Tibial artery (tissue), 4 donors: ENCODE measurements at regions not wholly inside any gene's neighbourhood (a gene's known extent, or its start where the extent isn't known, plus 50 kb on each side); places are given as distances from the start of the nearest gene placed in this dataset.

Experiments
- DNase-seq, 2 donors: peaks; one replicate each; pipeline ENCODE4 v3.0.0-alpha.2; 2019
- H3K27ac ChIP-seq, 2 donors: fragments of 200-600 bp; sonication (generic) in 1 of 2; 1 replicate in 1 of 2; 2 replicates in 1 of 2; pipeline ENCODE4 v1.5.1; 2018 to 2019; ENCODE audit warnings: mild to moderate bottlenecking in 1 of 2
- H3K27me3 ChIP-seq, 2 donors: fragments of 200-600 bp; sonication (generic) in 1 of 2; one replicate each; pipeline versions ENCODE4 v1.5.1 to v1.6.0; 2016 to 2019
- H3K36me3 ChIP-seq, 3 donors: fragments of 200-600 bp; sonication (generic) in 2 of 3; one replicate each; pipeline ENCODE4 v1.5.1; 2016 to 2019; ENCODE audit warnings: mild to moderate bottlenecking in 2 of 3
- H3K4me1 ChIP-seq, 4 donors: fragments of 200-600 bp; sonication (generic) in 2 of 4; 1 replicate in 3 of 4; 2 replicates in 1 of 4; pipeline ENCODE4 v1.5.1; 2016 to 2019
- H3K4me3 ChIP-seq, 2 donors: fragments of 200-600 bp; sonication (generic) in 1 of 2; 1 replicate in 1 of 2; 2 replicates in 1 of 2; pipeline ENCODE4 v1.5.1; 2018 to 2019; ENCODE audit warnings: mild to moderate bottlenecking in 2 of 2
- H3K9me3 ChIP-seq, 3 donors: fragments of 200-600 bp; sonication (generic) in 1 of 3; one replicate each; pipeline ENCODE4 v1.5.1; 2016 to 2019
- CTCF ChIP-seq, 2 experiments: fragments of 200-600 bp in 1 of 2; fragments of 450-650 bp in 1 of 2; IDR thresholded peaks; one replicate each; pipeline ENCODE4 v1.5.1; 2017 to 2019; ENCODE audit warnings: antibody characterized with exemption in 2 of 2, mild to moderate bottlenecking in 1 of 2, moderate library complexity in 1 of 2
- intact Hi-C: fragments of 100-400 bp; cut with DNase I; formaldehyde crosslinking; loops from one replicate; pipeline ENCODE4 v1.15.0; 2023; ENCODE audit warnings: low total_unique reads

- intact Hi-C loops: no loop called here
- H3K4me1 ChIP-seq: no peaks in the 10 kb centered on the region
- H3K27me3 ChIP-seq: no peaks in the 10 kb centered on the region
- H3K4me3 ChIP-seq: no peak overlapping the region
- no peaks in the 10 kb centered on the region for H3K36me3 ChIP-seq
- no peak for DNase-seq
- no peak overlapping the region for H3K27ac ChIP-seq
- no peak for TF ChIP-seq CTCF (IDR thresholded peaks at IDR 0.05)
- H3K9me3 ChIP-seq: no peaks in the 10 kb centered on the region
These were observed 170.0 kb upstream of the TSHZ3 start for GRCh38 chr19:31519256-31519655.

DNA sequence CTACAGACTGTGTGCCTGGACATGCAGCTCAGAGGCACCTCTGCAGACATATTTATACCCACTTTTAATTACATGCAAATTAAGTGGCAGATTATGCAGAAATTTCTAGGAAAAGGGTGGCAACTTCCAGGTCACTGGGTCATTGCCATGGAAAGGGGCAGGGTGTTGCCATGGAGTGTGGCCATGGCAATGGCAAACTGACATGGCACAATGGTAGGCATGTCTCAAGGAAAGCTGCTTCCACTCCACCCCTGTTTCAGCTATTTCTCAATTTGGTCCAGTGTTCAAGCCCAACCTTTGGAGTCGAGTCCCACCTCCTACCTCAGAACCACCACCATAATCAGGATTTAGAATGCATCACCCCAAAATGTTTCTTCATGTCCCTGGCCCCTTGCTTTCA is 170.7 kb upstream of the TSHZ3 start:
- DNase-seq: no peak
- intact Hi-C loops: no loop called here
- no peaks in the 10 kb centered on the region for H3K27me3 ChIP-seq
- H3K4me1 ChIP-seq: no peaks in the 10 kb centered on the region
- no peak overlapping the region for H3K27ac ChIP-seq
- no peaks in the 10 kb centered on the region for H3K9me3 ChIP-seq
- no peak for TF ChIP-seq CTCF (IDR thresholded peaks at IDR 0.05)
- H3K4me3 ChIP-seq: no peak overlapping the region
- no peaks in the 10 kb centered on the region for H3K36me3 ChIP-seq

DNA sequence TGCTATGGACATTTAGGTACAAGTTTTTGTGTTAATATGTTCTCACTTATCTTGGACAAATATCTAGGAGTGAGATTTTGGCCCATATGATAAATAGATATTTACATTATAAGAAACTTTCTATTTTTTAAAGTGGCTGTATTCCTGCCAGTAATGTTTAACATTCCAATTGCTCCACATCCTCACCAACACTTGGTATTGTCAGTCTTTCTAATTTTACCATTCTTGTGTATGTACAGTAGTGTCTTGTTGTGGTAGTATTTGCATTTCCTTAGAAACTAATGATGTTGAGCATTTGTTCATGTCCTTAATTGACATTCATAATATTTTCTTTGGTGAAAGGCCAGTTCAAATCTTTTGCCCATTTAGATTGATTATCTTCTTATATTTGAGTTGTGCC is 171.4 kb upstream of the TSHZ3 start:
- Histone ChIP-seq H3K4me3 (no peak overlapping the region), H3K4me1 (no peaks in the 10 kb centered on the region), H3K36me3 (no peaks in the 10 kb centered on the region), H3K27ac (no peak overlapping the region), H3K27me3 (no peaks in the 10 kb centered on the region), H3K9me3 (peaks cover 0 to 4% (median 0%) of the 10 kb centered on the region in 3 donors)
- DNase-seq: no peak
- intact Hi-C loops: no loop called here
- no peak for TF ChIP-seq CTCF (IDR thresholded peaks at IDR 0.05)

GRCh38 chr19:31525610-31526147 is 176.4 kb upstream of the TSHZ3 start:
- H3K4me3 ChIP-seq: no peak overlapping the region
- no peaks in the 10 kb centered on the region for H3K36me3 ChIP-seq
- no peak for TF ChIP-seq CTCF (IDR thresholded peaks at IDR 0.05)
- H3K27me3 ChIP-seq: no peaks in the 10 kb centered on the region
- no peaks in the 10 kb centered on the region for H3K4me1 ChIP-seq
- no peak for DNase-seq
- H3K27ac ChIP-seq: no peak overlapping the region
- intact Hi-C loops: no loop called here
- H3K9me3 ChIP-seq: peaks cover 0 to 11% (median 0%) of the 10 kb centered on the region in 3 donors

DNA sequence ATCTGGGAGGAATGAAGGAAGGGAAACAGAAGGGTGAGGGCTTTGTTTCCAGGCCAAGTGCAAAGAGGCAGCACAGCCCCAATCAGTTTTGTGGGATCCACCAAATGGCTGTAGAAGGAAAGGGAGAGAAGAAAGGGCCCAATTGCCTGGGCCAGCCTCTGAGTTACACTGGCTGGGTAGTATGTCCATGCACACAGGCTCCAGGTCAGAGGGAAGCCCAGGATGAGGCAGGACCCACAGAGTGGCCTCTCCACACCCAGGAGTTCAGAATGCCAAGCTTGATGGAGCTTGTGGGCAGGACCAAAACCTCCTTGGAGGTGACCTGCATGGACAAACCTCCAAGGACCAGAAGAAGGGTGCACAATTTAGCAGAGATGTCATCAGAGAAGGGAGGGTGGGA is 178.2 kb upstream of the TSHZ3 start:
- Histone ChIP-seq H3K4me1 (no peaks in the 10 kb centered on the region), H3K36me3 (no peaks in the 10 kb centered on the region), H3K9me3 (peaks cover 0 to 11% (median 0%) of the 10 kb centered on the region in 3 donors), H3K27me3 (no peaks in the 10 kb centered on the region), H3K27ac (no peak overlapping the region), H3K4me3 (no peak overlapping the region)
- no peak for DNase-seq
- no peak for TF ChIP-seq CTCF (IDR thresholded peaks at IDR 0.05)
- intact Hi-C loops: no loop called here

- H3K27me3 ChIP-seq: no peaks in the 10 kb centered on the region
- intact Hi-C loops: no loop called here
- no peaks in the 10 kb centered on the region for H3K36me3 ChIP-seq
- H3K27ac ChIP-seq: no peak overlapping the region
- H3K9me3 ChIP-seq: peaks cover 0 to 11% (median 0%) of the 10 kb centered on the region in 3 donors
- DNase-seq: no peak
- no peak overlapping the region for H3K4me3 ChIP-seq
- TF ChIP-seq CTCF (IDR thresholded peaks at IDR 0.05): no peak
- no peaks in the 10 kb centered on the region for H3K4me1 ChIP-seq
These were observed 179.0 kb upstream of the TSHZ3 start for GRCh38 chr19:31528261-31528660.
